Activated naive CD4-positive, alpha-beta T cell treated with anti-CD3 and anti-CD28 coated beads, Interleukin-2, amount 50 U/mL, for 72 hours (primary cell): ENCODE measurements at regions not wholly inside any gene's neighbourhood (a gene's known extent, or its start where the extent isn't known, plus 50 kb on each side); places are given as distances from the start of the nearest gene placed in this dataset.

Experiments
- ATAC-seq, 2 donors: fragments of 150-1000 bp; cut with Tn5 transposase; 2 replicates each; pipeline ENCODE4 v1.10.0; 2021; ENCODE audit warnings: mild to moderate bottlenecking in 2 of 2, moderate library complexity in 2 of 2
- DNase-seq, 2 donors: peaks; one replicate each; pipeline ENCODE4 v3.0.0; 2021 to 2022; ENCODE audit warnings: low spot score in 2 of 2
- H3K27ac Mint-ChIP-seq, 2 donors: one replicate each; pipeline ENCODE4 v1.8.0; 2022; ENCODE audit warnings: mild to moderate bottlenecking in 2 of 2, mixed read lengths in 2 of 2
- H3K36me3 Mint-ChIP-seq, 2 donors: one replicate each; pipeline ENCODE4 v1.8.0; 2022; ENCODE audit warnings: mixed read lengths in 2 of 2
- H3K9me3 Mint-ChIP-seq, 2 donors: one replicate each; pipeline ENCODE4 v1.8.0; 2022; ENCODE audit warnings: mixed read lengths in 2 of 2

- no peak overlapping the region for H3K27ac Mint-ChIP-seq
- ATAC-seq (no peak), DNase-seq (peak in 1 of 2 donors; percentile 37)
- H3K9me3 Mint-ChIP-seq = peaks cover 5 to 22% of the 10 kb centered on the region in 2 donors
- H3K36me3 Mint-ChIP-seq = peaks cover 4 to 27% of the 10 kb centered on the region in 2 donors
These were observed 228.9 kb downstream of the SNRPN start for GRCh38 chr15:25183581-25184251.

- Mint-ChIP-seq H3K36me3 (peaks cover 4 to 27% of the 10 kb centered on the region in 2 donors), H3K27ac (no peak overlapping the region), H3K9me3 (peaks cover 5 to 17% of the 10 kb centered on the region in 2 donors)
- DNase-seq (peak in 1 of 2 donors; percentile 43), ATAC-seq (no peak)
These were observed 229.8 kb downstream of the SNRPN start for GRCh38 chr15:25184356-25185155.

GRCh38 chr15:25185156-25185710 is 230.4 kb downstream of the SNRPN start:
- H3K9me3 Mint-ChIP-seq = peaks cover 5 to 17% of the 10 kb centered on the region in 2 donors
- DNase-seq (peak in 1 of 2 donors; percentile 31), ATAC-seq (no peak)
- no peak overlapping the region for H3K27ac Mint-ChIP-seq
- peaks cover 5 to 29% of the 10 kb centered on the region in 2 donors for H3K36me3 Mint-ChIP-seq

GRCh38 chr15:25185791-25186190 is 231.0 kb downstream of the SNRPN start:
- DNase-seq (peak in 1 of 2 donors; percentile 45), ATAC-seq (no peak)
- Mint-ChIP-seq H3K27ac (no peak overlapping the region), H3K9me3 (peaks cover 5 to 13% of the 10 kb centered on the region in 2 donors), H3K36me3 (peaks cover 5 to 32% of the 10 kb centered on the region in 2 donors)

GRCh38 chr15:25186411-25186810 is 231.6 kb downstream of the SNRPN start:
- Mint-ChIP-seq H3K9me3 (peaks cover 5 to 13% of the 10 kb centered on the region in 2 donors), H3K36me3 (peaks cover 5 to 32% of the 10 kb centered on the region in 2 donors), H3K27ac (no peak overlapping the region)
- DNase-seq (no peak), ATAC-seq (no peak)

GRCh38 chr15:25186906-25187645 is 232.3 kb downstream of the SNRPN start:
- no peak for ATAC-seq
- no peak for DNase-seq
- H3K9me3 Mint-ChIP-seq = peaks cover 5 to 13% of the 10 kb centered on the region in 2 donors
- H3K27ac Mint-ChIP-seq = no peak overlapping the region
- H3K36me3 Mint-ChIP-seq = peaks cover 5 to 34% of the 10 kb centered on the region in 2 donors

- H3K9me3 Mint-ChIP-seq = peaks cover 5 to 13% of the 10 kb centered on the region in 2 donors
- DNase-seq (no peak), ATAC-seq (no peak)
- H3K27ac Mint-ChIP-seq = no peak overlapping the region
- peaks cover 5 to 32% of the 10 kb centered on the region in 2 donors for H3K36me3 Mint-ChIP-seq
These were observed 233.3 kb downstream of the SNRPN start for GRCh38 chr15:25188051-25188450.

GRCh38 chr15:25188551-25189101 is 233.8 kb downstream of the SNRPN start:
- peaks cover 5 to 32% of the 10 kb centered on the region in 2 donors for H3K36me3 Mint-ChIP-seq
- peaks cover 5 to 13% of the 10 kb centered on the region in 2 donors for H3K9me3 Mint-ChIP-seq
- ATAC-seq = no peak
- no peak for DNase-seq
- H3K27ac Mint-ChIP-seq = no peak overlapping the region

- Mint-ChIP-seq H3K36me3 (peaks cover 5 to 32% of the 10 kb centered on the region in 2 donors), H3K9me3 (peaks cover 5 to 13% of the 10 kb centered on the region in 2 donors), H3K27ac (no peak overlapping the region)
- no peak for DNase-seq
- ATAC-seq = no peak
These were observed 234.8 kb downstream of the SNRPN start for GRCh38 chr15:25189551-25189950.

- peaks cover 0 to 12% of the 10 kb centered on the region in 2 donors for H3K9me3 Mint-ChIP-seq
- H3K27ac Mint-ChIP-seq = no peak overlapping the region
- ATAC-seq = no peak
These were observed 237.9 kb downstream of the SNRPN start for GRCh38 chr15:25192651-25193050.

GRCh38 chr15:25207369-25207768 is 231.5 kb downstream of the UBE3A start:
- ATAC-seq = no peak
- Mint-ChIP-seq H3K27ac (no peak overlapping the region), H3K36me3 (no peaks in the 10 kb centered on the region), H3K9me3 (peaks cover 0 to 7% of the 10 kb centered on the region in 2 donors)
- DNase-seq = no peak

More at GRCh38 chr15:25192651-25193050, 237.9 kb downstream of the SNRPN start:
- no peak for DNase-seq
- H3K36me3 Mint-ChIP-seq = peaks cover 5 to 26% of the 10 kb centered on the region in 2 donors

- DNase-seq (no peak), ATAC-seq (no peak)
- H3K36me3 Mint-ChIP-seq = no peaks in the 10 kb centered on the region
These were observed 230.1 kb downstream of the UBE3A start for GRCh38 chr15:25208735-25209134.

GRCh38 chr15:25220834-25221233 is 218.0 kb downstream of the UBE3A start:
- no peak for ATAC-seq
- Mint-ChIP-seq H3K27ac (no peak overlapping the region), H3K36me3 (peaks cover 0 to 9% of the 10 kb centered on the region in 2 donors), H3K9me3 (peaks cover 0 to 7% of the 10 kb centered on the region in 2 donors)
- no peak for DNase-seq

More at GRCh38 chr15:25208735-25209134, 230.1 kb downstream of the UBE3A start:
- Mint-ChIP-seq H3K27ac (no peak overlapping the region), H3K9me3 (peaks cover 0 to 7% of the 10 kb centered on the region in 2 donors)

- no peak overlapping the region for H3K27ac Mint-ChIP-seq
- H3K9me3 Mint-ChIP-seq = peaks cover 0 to 3% of the 10 kb centered on the region in 2 donors
- DNase-seq (no peak), ATAC-seq (no peak)
- H3K36me3 Mint-ChIP-seq = peaks cover 0 to 9% of the 10 kb centered on the region in 2 donors
These were observed 214.4 kb downstream of the UBE3A start for GRCh38 chr15:25224396-25224795.

GRCh38 chr15:25226360-25226759 is 212.5 kb downstream of the UBE3A start:
- H3K36me3 Mint-ChIP-seq = peaks cover 0 to 8% of the 10 kb centered on the region in 2 donors
- peaks cover 0 to 8% of the 10 kb centered on the region in 2 donors for H3K9me3 Mint-ChIP-seq
- no peak for ATAC-seq

GRCh38 chr15:25228261-25228660 is 210.6 kb downstream of the UBE3A start:
- Mint-ChIP-seq H3K9me3 (peaks cover 0 to 8% of the 10 kb centered on the region in 2 donors), H3K27ac (no peak overlapping the region), H3K36me3 (peaks cover 0 to 8% of the 10 kb centered on the region in 2 donors)
- no peak for ATAC-seq
- no peak for DNase-seq

More at GRCh38 chr15:25226360-25226759, 212.5 kb downstream of the UBE3A start:
- DNase-seq = no peak
- no peak overlapping the region for H3K27ac Mint-ChIP-seq
